Gastroesophageal sphincter (tissue), 3 donors: ENCODE measurements at regions not wholly inside any gene's neighbourhood (a gene's known extent, or its start where the extent isn't known, plus 50 kb on each side); places are given as distances from the start of the nearest gene placed in this dataset.

Source experiments
- POLR2A ChIP-seq, 2 donors: fragments of 450-650 bp; IDR thresholded peaks; one replicate each; pipeline ENCODE4 v1.6.1; 2017; ENCODE audit warnings: antibody characterized with exemption in 2 of 2, mild to moderate bottlenecking in 2 of 2, moderate library complexity in 1 of 2
- POLR2AphosphoS5 ChIP-seq: sonication (generic); formaldehyde crosslinking; IDR thresholded peaks from one replicate; pipeline ENCODE4 v1.6.1; 2017; ENCODE audit warnings: antibody characterized with exemption
- TF ChIP-seq, protein P1 (sequence below), 4 experiments: fragments of 200-600 bp in 2 of 4; fragments of 450-650 bp in 2 of 4; sonication (generic) in 1 of 4; IDR thresholded peaks; one replicate each; pipeline ENCODE4 v1.5.1; 2017 to 2019; ENCODE audit warnings: antibody characterized with exemption in 4 of 4, mild to moderate bottlenecking in 2 of 4, moderate library complexity in 2 of 4

DNA sequence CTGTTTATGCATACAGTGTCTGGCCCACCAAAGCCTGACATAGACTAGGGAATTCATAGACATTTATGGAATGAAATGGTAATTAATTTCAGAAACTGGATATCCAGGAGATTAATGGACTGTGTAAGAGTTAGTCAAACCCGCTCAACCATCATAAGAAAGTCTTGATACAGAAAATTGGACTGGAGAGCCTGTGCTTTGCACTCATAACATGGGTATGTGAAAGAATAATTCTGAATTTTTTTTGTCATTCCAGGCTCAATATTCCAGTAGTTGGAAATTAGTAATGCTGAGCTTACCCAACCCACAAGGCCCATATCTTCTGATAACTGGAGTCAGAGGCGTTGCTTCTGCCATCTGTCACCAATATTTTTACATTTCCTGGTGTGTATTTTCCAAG is 799.7 kb upstream of the IGFBP3 start:
- TF ChIP-seq POLR2A (IDR thresholded peaks at IDR 0.05): no peak
- TF ChIP-seq, protein P1, sequence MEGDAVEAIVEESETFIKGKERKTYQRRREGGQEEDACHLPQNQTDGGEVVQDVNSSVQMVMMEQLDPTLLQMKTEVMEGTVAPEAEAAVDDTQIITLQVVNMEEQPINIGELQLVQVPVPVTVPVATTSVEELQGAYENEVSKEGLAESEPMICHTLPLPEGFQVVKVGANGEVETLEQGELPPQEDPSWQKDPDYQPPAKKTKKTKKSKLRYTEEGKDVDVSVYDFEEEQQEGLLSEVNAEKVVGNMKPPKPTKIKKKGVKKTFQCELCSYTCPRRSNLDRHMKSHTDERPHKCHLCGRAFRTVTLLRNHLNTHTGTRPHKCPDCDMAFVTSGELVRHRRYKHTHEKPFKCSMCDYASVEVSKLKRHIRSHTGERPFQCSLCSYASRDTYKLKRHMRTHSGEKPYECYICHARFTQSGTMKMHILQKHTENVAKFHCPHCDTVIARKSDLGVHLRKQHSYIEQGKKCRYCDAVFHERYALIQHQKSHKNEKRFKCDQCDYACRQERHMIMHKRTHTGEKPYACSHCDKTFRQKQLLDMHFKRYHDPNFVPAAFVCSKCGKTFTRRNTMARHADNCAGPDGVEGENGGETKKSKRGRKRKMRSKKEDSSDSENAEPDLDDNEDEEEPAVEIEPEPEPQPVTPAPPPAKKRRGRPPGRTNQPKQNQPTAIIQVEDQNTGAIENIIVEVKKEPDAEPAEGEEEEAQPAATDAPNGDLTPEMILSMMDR (IDR thresholded peaks at IDR 0.05): no peak
- TF ChIP-seq POLR2AphosphoS5: no peak
